ENCODE measurements at regions not wholly inside any gene's neighbourhood (a gene's known extent, or its start where the extent isn't known, plus 50 kb on each side); places are given as distances from the start of the nearest gene placed in this dataset.
"Not testable (repeated sequence)": the region's sequence is repeated elsewhere in the genome, so short reads cannot be mapped to it uniquely, and the experiment has no call there.

DNA sequence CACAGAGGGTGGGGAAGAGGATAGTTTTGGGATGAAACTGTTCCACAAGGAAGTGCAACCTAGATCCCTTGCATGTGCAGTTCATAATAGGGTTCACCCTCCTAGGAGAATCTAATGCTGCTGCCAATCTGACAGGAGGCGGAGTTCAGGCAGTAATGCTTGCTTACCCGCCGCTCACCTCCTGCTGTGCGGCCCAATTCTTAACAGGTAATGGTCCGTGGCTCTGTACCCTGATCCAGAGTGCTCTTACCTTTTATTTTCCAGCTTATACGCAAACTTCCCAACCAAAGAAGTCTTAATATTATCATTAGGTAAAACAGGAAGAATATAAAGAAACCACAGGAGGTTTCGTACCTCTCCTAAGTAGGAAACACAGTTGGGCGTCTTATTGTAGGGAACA, 82.7 kb upstream of the CD302 start:
- Mint-ChIP-seq H3K36me3 (peaks cover 22 to 37% of the 10 kb centered on the region in 2 donors), H3K27ac (no peak overlapping the region), H3K9me3 (no peaks in the 10 kb centered on the region)
- ATAC-seq (no peak), DNase-seq (ENCODE audit: low spot score in 2 of 2) (no peak)

- H3K9me3 Mint-ChIP-seq, result no peaks in the 10 kb centered on the region
- peak overlapping the region; percentile 85 to 96 for H3K27ac Mint-ChIP-seq
- DNase-seq (ENCODE audit: low spot score in 2 of 2) (peak in 1 of 2 donors; percentile 36), ATAC-seq (peak; percentile 88 to 89)
- peaks cover 26 to 42% of the 10 kb centered on the region in 2 donors for H3K36me3 Mint-ChIP-seq
Measured at GRCh38 chr2:159879051-159879604, 81.1 kb upstream of the CD302 start.

DNA sequence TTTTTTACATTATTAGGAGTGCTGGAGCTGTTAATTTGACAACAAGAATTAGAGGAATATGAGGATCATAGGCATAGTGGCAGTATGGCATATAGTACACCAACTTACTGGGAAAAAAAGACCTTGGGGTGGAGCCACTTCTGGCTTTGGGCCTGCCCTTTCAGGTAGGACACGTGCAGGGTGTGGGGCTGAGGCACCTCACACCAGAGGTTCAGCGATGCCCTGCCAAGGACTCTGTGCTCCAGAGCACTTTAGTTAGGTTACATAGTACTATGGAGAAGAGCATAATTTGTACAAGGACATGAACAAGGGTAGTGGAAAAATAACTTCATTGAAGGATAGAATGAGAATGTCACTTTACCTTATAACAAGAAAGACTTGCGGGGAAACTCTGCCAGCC, 77.1 kb upstream of the CD302 start:
- Mint-ChIP-seq H3K36me3 (peaks cover 34 to 39% of the 10 kb centered on the region in 2 donors), H3K27ac (peak overlapping the region; percentile 39 to 61), H3K9me3 (no peaks in the 10 kb centered on the region)
- ATAC-seq (peak in 1 of 2 donors; percentile 33), DNase-seq (ENCODE audit: low spot score in 2 of 2) (no peak)

- Mint-ChIP-seq H3K36me3 (peaks cover 30 to 33% of the 10 kb centered on the region in 2 donors), H3K9me3 (no peaks in the 10 kb centered on the region), H3K27ac (no peak overlapping the region)
- ATAC-seq (peak; percentile 29 to 65), DNase-seq (ENCODE audit: low spot score in 2 of 2) (no peak)
Measured at GRCh38 chr2:159873258-159873657, 75.2 kb upstream of the CD302 start.

- DNase-seq (ENCODE audit: low spot score in 2 of 2) (no peak), ATAC-seq (no peak)
- Mint-ChIP-seq H3K9me3 (no peaks in the 10 kb centered on the region), H3K36me3 (peaks cover 30% of the 10 kb centered on the region in 2 donors), H3K27ac (no peak overlapping the region)
Measured at GRCh38 chr2:159872353-159872752, 74.3 kb upstream of the CD302 start.

DNA sequence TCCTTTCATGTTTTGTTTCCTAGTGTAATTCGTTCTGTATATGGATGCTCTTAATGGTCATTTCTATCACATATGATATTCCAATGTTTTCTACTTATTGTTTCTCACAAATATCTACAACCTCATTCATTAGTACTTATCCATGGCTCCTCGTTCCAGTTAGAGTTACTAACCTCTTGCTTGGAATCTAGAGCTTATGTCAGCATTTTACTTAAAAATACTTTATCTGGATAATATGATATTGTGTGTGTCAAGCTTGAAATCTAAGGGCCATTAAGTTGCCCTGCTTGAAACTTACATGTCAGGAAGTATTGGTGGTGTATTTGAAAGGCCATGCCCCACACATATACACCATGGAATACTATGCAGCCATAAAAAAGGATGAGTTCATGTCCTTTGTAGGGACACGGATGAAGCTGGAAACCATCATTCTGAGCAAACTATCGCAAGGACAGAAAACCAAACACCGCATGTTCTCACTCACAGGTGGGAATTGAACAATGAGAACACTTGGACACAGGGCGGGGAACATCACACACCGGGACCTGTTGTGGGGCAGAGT, 70.7 kb upstream of the CD302 start:
- peaks cover 27 to 36% of the 10 kb centered on the region in 2 donors for H3K36me3 Mint-ChIP-seq
- ATAC-seq; H3K27ac Mint-ChIP-seq; H3K9me3 Mint-ChIP-seq; DNase-seq (ENCODE audit: low spot score in 2 of 2): not testable (repeated sequence)

GRCh38 chr2:159867567-159868361, 69.8 kb upstream of the CD302 start:
- H3K36me3 Mint-ChIP-seq, result peaks cover 36 to 38% of the 10 kb centered on the region in 2 donors

GRCh38 chr2:159863526-159864160, 65.6 kb upstream of the CD302 start:
- H3K9me3 Mint-ChIP-seq, result no peaks in the 10 kb centered on the region
- no peak for DNase-seq (ENCODE audit: low spot score in 2 of 2)
- no peak for ATAC-seq
- no peak overlapping the region for H3K27ac Mint-ChIP-seq
- peaks cover 38 to 47% of the 10 kb centered on the region in 2 donors for H3K36me3 Mint-ChIP-seq

More at GRCh38 chr2:159867567-159868361, 69.8 kb upstream of the CD302 start:
- H3K9me3 Mint-ChIP-seq, result no peaks in the 10 kb centered on the region
- ATAC-seq (no peak), DNase-seq (ENCODE audit: low spot score in 2 of 2) (no peak)
- no peak overlapping the region for H3K27ac Mint-ChIP-seq

DNA sequence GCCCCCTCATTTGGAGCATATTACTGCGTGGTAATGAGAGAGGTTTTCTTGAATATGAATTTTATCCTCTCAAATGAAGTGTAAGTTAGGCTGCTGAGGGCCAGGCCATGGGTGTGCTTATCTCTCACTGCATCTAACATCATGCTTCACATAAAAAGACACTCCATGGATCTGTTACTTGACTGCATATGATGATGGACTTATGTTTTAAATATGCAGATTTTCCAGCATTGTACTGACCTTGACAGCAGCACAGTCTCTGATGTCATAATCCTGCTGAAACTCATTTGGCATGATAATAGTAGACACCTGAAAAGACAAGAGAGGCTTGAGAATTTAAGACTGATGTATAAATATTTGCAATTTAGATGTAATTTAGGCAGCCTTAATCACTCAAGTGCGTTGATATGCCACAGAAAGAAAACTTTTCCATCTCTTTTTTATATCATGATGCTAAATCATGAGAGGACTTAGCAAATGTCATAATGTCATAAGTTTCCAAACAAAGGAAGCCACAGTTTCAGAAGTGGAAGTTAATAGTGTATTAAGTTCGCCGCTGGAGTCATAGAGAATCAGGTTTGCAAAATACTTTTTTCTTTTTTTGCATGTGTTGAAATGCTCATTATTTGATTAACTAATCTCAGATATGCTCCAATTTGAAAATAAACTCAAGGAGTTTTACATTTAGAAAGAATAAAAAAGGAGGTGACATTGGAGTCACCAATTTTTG, 62.7 kb upstream of the CD302 start:
- Mint-ChIP-seq H3K36me3 (peaks cover 29 to 34% of the 10 kb centered on the region in 2 donors), H3K27ac (no peak overlapping the region), H3K9me3 (no peaks in the 10 kb centered on the region)
- no peak for DNase-seq (ENCODE audit: low spot score in 2 of 2)
- no peak for ATAC-seq

DNA sequence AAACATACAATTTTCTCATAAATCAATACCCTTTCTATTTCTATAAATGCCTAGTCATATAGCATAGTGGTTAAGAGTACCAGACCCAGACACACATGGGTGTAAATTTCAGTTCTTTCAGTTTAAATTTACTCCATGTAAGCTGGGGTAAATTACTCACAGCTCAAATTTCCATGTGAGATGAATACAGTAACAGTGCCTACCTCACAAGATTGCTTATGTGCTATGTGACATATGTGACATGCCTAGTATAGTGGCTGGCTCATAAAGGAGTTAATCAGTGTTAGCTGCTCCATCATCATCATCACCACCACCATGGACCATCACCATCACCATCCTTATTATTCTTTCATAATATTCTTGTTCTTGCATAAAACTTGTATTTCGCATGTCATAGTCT, 61.6 kb upstream of the CD302 start:
- peak; percentile 54 to 94 for ATAC-seq
- Mint-ChIP-seq H3K27ac (peak overlapping the region in 1 of 2 donors; percentile 91), H3K9me3 (no peaks in the 10 kb centered on the region), H3K36me3 (peaks cover 33% of the 10 kb centered on the region in 2 donors)
- no peak for DNase-seq (ENCODE audit: low spot score in 2 of 2)

DNA sequence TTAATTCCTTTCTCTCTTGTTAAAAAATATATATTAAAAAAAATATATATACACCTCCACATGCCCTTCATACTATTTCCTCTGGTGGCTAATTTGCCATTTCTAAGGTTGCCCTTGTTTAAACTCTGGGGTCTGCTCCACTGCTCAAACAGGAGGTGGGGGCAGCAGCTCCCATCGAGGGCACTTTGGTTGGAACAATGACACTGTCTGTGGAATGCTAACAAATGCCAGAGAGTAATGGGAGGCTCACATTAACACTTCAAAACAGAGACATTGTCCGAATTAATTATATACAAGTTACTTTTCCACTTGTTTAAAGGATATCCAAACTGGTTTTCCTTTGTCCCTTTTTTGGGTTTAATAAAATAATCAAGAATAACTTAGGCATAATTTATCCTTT, 58.8 kb upstream of the CD302 start:
- Mint-ChIP-seq H3K9me3 (no peaks in the 10 kb centered on the region), H3K36me3 (peaks cover 19 to 23% of the 10 kb centered on the region in 2 donors), H3K27ac (no peak overlapping the region)
- ATAC-seq, result no peak
- DNase-seq (ENCODE audit: low spot score in 2 of 2), result no peak

GRCh38 chr2:159855557-159856061, 57.6 kb upstream of the CD302 start:
- DNase-seq (ENCODE audit: low spot score in 2 of 2), result no peak
- Mint-ChIP-seq H3K9me3 (no peaks in the 10 kb centered on the region), H3K36me3 (peaks cover 16 to 20% of the 10 kb centered on the region in 2 donors), H3K27ac (no peak overlapping the region)
- ATAC-seq, result peak in 1 of 2 donors; percentile 69

DNA sequence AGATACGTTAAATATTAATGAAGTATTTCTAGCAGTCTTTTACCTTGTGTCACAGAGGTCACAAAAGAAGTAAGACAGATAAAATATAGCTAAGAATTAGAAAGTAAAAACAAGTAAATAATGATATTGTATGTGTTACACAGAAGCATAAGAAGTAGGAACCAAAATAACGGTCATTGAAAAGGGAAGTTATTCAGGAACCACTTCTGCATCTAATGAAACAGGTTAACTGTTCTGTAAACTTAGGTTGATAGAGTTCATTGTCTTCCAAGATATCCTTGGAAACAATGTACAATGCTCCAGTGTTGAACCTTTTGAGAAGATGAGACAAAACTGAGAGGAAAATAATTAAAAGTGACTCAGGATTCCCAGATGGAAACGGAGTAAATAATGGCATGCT, 57.1 kb upstream of the CD302 start:
- no peak overlapping the region for H3K27ac Mint-ChIP-seq
- peaks cover 12 to 15% of the 10 kb centered on the region in 2 donors for H3K36me3 Mint-ChIP-seq
- no peaks in the 10 kb centered on the region for H3K9me3 Mint-ChIP-seq
- no peak for DNase-seq (ENCODE audit: low spot score in 2 of 2)
- no peak for ATAC-seq

DNA sequence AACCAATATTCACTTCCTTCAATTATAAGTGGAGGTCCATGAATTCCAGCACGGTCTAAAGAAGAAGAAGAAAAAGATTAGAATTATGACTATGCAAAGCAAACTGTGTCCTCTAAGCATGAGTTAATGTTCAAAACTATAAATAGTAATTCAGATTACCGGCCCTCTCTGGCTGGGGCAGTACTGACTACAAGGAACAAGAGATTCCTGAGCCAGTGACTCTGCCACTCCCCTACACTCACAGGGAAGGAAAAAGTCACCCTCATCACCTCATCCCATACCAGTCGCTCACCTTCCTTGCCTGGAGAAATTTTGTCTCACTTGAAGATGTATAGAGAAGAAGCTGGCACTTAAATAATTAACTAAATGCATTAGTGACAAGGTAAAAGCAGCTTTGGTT, 56.5 kb upstream of the CD302 start:
- Mint-ChIP-seq H3K36me3 (peaks cover 11 to 12% of the 10 kb centered on the region in 2 donors), H3K27ac (no peak overlapping the region), H3K9me3 (no peaks in the 10 kb centered on the region)
- DNase-seq (ENCODE audit: low spot score in 2 of 2) (no peak), ATAC-seq (no peak)

DNA sequence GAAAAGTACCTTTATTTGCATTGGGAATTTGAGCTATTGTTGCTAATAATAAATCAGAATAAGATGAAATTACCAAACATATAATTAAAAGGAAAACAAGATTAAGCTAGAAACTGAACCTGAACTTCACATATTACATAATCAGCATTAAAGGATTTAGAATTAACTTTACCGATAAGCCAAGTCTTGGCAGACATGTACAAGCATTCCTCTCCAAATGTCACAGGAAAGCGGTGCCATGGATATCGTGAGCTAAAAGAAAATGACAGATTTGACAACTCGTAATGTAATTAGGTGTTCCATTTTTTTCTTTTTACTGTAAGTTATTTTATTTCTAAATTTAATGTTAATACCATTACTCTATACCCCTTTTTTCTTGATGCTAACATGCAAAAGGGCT, 55.1 kb upstream of the CD302 start:
- no peaks in the 10 kb centered on the region for H3K9me3 Mint-ChIP-seq
- DNase-seq (ENCODE audit: low spot score in 2 of 2) (no peak), ATAC-seq (no peak)
- H3K27ac Mint-ChIP-seq, result no peak overlapping the region
- H3K36me3 Mint-ChIP-seq, result peaks cover 6 to 12% of the 10 kb centered on the region in 2 donors

DNA sequence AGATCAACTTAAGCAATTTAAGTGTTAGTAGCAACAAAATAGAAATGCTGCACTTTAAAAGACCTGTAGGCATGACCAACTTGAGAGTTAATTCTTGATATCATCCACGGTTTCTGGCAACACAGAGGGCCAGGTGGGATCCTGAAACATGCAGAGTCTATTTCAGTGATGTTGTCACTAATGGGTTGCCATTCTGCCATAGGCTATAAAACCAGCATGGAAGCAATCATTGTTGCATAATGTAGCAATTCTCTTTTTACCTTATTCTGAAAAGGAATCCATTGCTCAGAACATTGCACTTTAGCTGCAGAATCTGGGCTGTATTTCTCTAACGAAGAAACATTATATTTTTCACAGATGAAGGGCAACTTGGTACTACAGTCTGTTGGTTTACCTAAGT, 53.9 kb upstream of the CD302 start:
- ATAC-seq (no peak), DNase-seq (ENCODE audit: low spot score in 2 of 2) (no peak)
- Mint-ChIP-seq H3K36me3 (peaks cover 6 to 12% of the 10 kb centered on the region in 2 donors), H3K27ac (no peak overlapping the region), H3K9me3 (no peaks in the 10 kb centered on the region)

Measured in activated naive CD4-positive, alpha-beta T cell treated with anti-CD3 and anti-CD28 coated beads, Interleukin-2, amount 50 U/mL, for 72 hours (primary cell).